Right lobe of liver (tissue), 6 donors: ENCODE measurements at regions not wholly inside any gene's neighbourhood (a gene's known extent, or its start where the extent isn't known, plus 50 kb on each side); places are given as distances from the start of the nearest gene placed in this dataset.

Experiments
- ATAC-seq, 4 donors: fragments of 200-7000 bp; cut with Tn5 transposase; one replicate each; pipeline ENCODE4 v1.9.1; 2020; ENCODE audit warnings: mild to moderate bottlenecking in 4 of 4, moderate library complexity in 4 of 4
- DNase-seq, 3 donors: peaks; one replicate each; pipeline ENCODE4 v3.0.0-alpha.2; 2020
- H3K27ac ChIP-seq, 3 donors: fragments of 200-600 bp; one replicate each; pipeline ENCODE4 v1.8.0; 2022
- H3K27me3 ChIP-seq, 2 donors: fragments of 200-600 bp; one replicate each; pipeline ENCODE4 v1.8.0; 2022
- H3K36me3 ChIP-seq, 4 donors: fragments of 200-600 bp; sonication (generic) in 1 of 4; one replicate each; pipeline versions ENCODE4 v1.5.1 to v1.8.0; 2017 to 2022; ENCODE audit warnings: control low read depth in 1 of 4
- H3K4me1 ChIP-seq, 4 donors: fragments of 200-600 bp; sonication (generic) in 1 of 4; one replicate each; pipeline versions ENCODE4 v1.5.1 to v1.8.0; 2017 to 2022; ENCODE audit warnings: control low read depth in 1 of 4
- H3K4me3 ChIP-seq, 3 donors: fragments of 200-600 bp; one replicate each; pipeline ENCODE4 v1.8.0; 2022
- H3K9me3 ChIP-seq, 4 donors: fragments of 200-600 bp; sonication (generic) in 1 of 4; one replicate each; pipeline versions ENCODE4 v1.5.1 to v1.8.0; 2017 to 2022; ENCODE audit warnings: control low read depth in 1 of 4
- CTCF ChIP-seq, 4 donors: fragments of 200-600 bp in 3 of 4; fragments of 450-650 bp in 1 of 4; IDR thresholded peaks; one replicate each; pipeline versions ENCODE4 v1.5.1 to v1.8.0; 2016 to 2022; ENCODE audit warnings: antibody characterized with exemption in 4 of 4, mild to moderate bottlenecking in 2 of 4
- POLR2A ChIP-seq: fragments of 450-650 bp; IDR thresholded peaks from one replicate; pipeline ENCODE4 v1.6.1; 2017; ENCODE audit warnings: antibody characterized with exemption, mild to moderate bottlenecking
- WGBS: methylation state at CpG from one replicate; pipeline ENCODE4 v1.1.6; 2018; ENCODE audit warnings: low coverage, low lambda C conversion rate; ENCODE audit not compliant: insufficient coverage; ENCODE audit errors: missing lambda C conversion rate; 5-methylcytosine and 5-hydroxymethylcytosine counted together
- intact Hi-C, 2 donors: fragments of 100-400 bp; cut with DNase I; formaldehyde crosslinking; loops; one replicate each; pipeline versions ENCODE4 v1.11.2 to v1.14.1; 2022
- donor health status: DM: no; HTN: yes; CAD: no.
- donor health status: DM: no; HTN: no; CAD: no.
- donor health status: DM: no; HTN: no; CAD: no.
- donor health status: DM: no; HTN: yes; CAD: no.
- donor health status: DM: no; HTN: yes; CAD: no.

GRCh38 chr9:79969393-79970145, 397.8 kb downstream of the TLE4 start:
- Histone ChIP-seq H3K4me3 (no peak overlapping the region), H3K4me1 (no peaks in the 10 kb centered on the region), H3K27me3 (no peaks in the 10 kb centered on the region), H3K27ac (no peak overlapping the region), H3K9me3 (no peaks in the 10 kb centered on the region), H3K36me3 (no peaks in the 10 kb centered on the region)
- WGBS = 28% methylated on average over 3 of the region's 3 CpGs
- ATAC-seq (no peak), DNase-seq (no peak)
- no peak for TF ChIP-seq POLR2A
- no peak for TF ChIP-seq CTCF (IDR thresholded peaks at IDR 0.05)
- intact Hi-C loops = no loop called here

- ATAC-seq (no peak), DNase-seq (no peak)
- 42% methylated on average over 1 of the region's 1 CpG for WGBS
- Histone ChIP-seq H3K27ac (no peak overlapping the region), H3K9me3 (no peaks in the 10 kb centered on the region), H3K4me3 (no peak overlapping the region), H3K27me3 (no peaks in the 10 kb centered on the region), H3K4me1 (no peaks in the 10 kb centered on the region), H3K36me3 (no peaks in the 10 kb centered on the region)
- intact Hi-C loops = no loop called here
- TF ChIP-seq POLR2A = no peak
- no peak for TF ChIP-seq CTCF (IDR thresholded peaks at IDR 0.05)
These were observed 396.8 kb downstream of the TLE4 start for GRCh38 chr9:79968533-79968932.

GRCh38 chr9:79962836-79963235, 391.1 kb downstream of the TLE4 start:
- 26% methylated on average over 3 of the region's 3 CpGs for WGBS
- no peaks in the 10 kb centered on the region for H3K9me3 ChIP-seq
- H3K36me3 ChIP-seq = no peaks in the 10 kb centered on the region
- no peaks in the 10 kb centered on the region for H3K4me1 ChIP-seq
- DNase-seq = no peak
- no peak for ATAC-seq
- H3K27me3 ChIP-seq = no peaks in the 10 kb centered on the region
- intact Hi-C loops = no loop called here
- H3K4me3 ChIP-seq = no peak overlapping the region
- H3K27ac ChIP-seq = no peak overlapping the region
- TF ChIP-seq POLR2A = no peak
- TF ChIP-seq CTCF (IDR thresholded peaks at IDR 0.05) = no peak

GRCh38 chr9:79962150-79962549, 390.4 kb downstream of the TLE4 start:
- no peaks in the 10 kb centered on the region for H3K27me3 ChIP-seq
- intact Hi-C loops = no loop called here
- ATAC-seq = no peak
- no peak overlapping the region for H3K27ac ChIP-seq
- DNase-seq = no peak
- H3K4me1 ChIP-seq = no peaks in the 10 kb centered on the region
- WGBS = 40% methylated on average over 1 of the region's 1 CpG
- H3K9me3 ChIP-seq = no peaks in the 10 kb centered on the region
- no peaks in the 10 kb centered on the region for H3K36me3 ChIP-seq
- TF ChIP-seq POLR2A (no peak), CTCF (IDR thresholded peaks at IDR 0.05) (no peak)
- H3K4me3 ChIP-seq = no peak overlapping the region

- no peaks in the 10 kb centered on the region for H3K27me3 ChIP-seq
- no peak for TF ChIP-seq POLR2A
- peak in 3 of 4 donors; percentile 24 to 43 (median 34) for TF ChIP-seq CTCF (IDR thresholded peaks at IDR 0.05)
- ATAC-seq (no peak), DNase-seq (no peak)
- H3K9me3 ChIP-seq = no peaks in the 10 kb centered on the region
- H3K4me1 ChIP-seq = no peaks in the 10 kb centered on the region
- intact Hi-C loops = no loop called here
- no peaks in the 10 kb centered on the region for H3K36me3 ChIP-seq
- H3K27ac ChIP-seq = no peak overlapping the region
- 67% methylated on average over 1 of the region's 3 CpGs for WGBS
- H3K4me3 ChIP-seq = no peak overlapping the region
These were observed 383.5 kb downstream of the TLE4 start for GRCh38 chr9:79955300-79955699.
